Mucosa of descending colon (tissue), 3 donors: ENCODE measurements at regions not wholly inside any gene's neighbourhood (a gene's known extent, or its start where the extent isn't known, plus 50 kb on each side); places are given as distances from the start of the nearest gene placed in this dataset.

Experiments used
- ATAC-seq: fragments of 200-7000 bp; cut with Tn5 transposase; one replicate; pipeline ENCODE4 v1.9.1; 2020; ENCODE audit warnings: mild to moderate bottlenecking, moderate library complexity
- DNase-seq, 3 donors: peaks; one replicate each; pipeline ENCODE4 v3.0.0-alpha.2; 2020
- H3K36me3 ChIP-seq: fragments of 200-600 bp; one replicate; pipeline ENCODE4 v1.8.0; 2021; ENCODE audit warnings: low read depth, mild to moderate bottlenecking
- H3K4me1 ChIP-seq: fragments of 200-600 bp; one replicate; pipeline ENCODE4 v1.8.0; 2021; ENCODE audit warnings: low read depth, mild to moderate bottlenecking
- H3K4me3 ChIP-seq: fragments of 200-600 bp; one replicate; pipeline ENCODE4 v1.8.0; 2021; ENCODE audit warnings: mild to moderate bottlenecking
- H3K9me3 ChIP-seq: fragments of 200-600 bp; one replicate; pipeline ENCODE4 v1.8.0; 2021; ENCODE audit warnings: mild to moderate bottlenecking
- CTCF ChIP-seq: fragments of 200-600 bp; IDR thresholded peaks from one replicate; pipeline ENCODE4 v1.8.0; 2022; ENCODE audit warnings: antibody characterized with exemption, mild to moderate bottlenecking
- intact Hi-C, 2 donors: fragments of 100-400 bp; cut with DNase I in 1 of 2; cut with micrococcal nuclease in 1 of 2; formaldehyde crosslinking; loops; one replicate each; pipeline versions ENCODE4 v1.11.0 to v1.11.1; 2022; cut with DNase I, micrococcal nuclease
- donor health status: DM: no; HTN: no; CAD: no; lungs with moderate emphysema.
- donor health status: DM: no; HTN: no; CAD: no.
- donor health status: DM: no; HTN: yes; CAD: no.

DNA sequence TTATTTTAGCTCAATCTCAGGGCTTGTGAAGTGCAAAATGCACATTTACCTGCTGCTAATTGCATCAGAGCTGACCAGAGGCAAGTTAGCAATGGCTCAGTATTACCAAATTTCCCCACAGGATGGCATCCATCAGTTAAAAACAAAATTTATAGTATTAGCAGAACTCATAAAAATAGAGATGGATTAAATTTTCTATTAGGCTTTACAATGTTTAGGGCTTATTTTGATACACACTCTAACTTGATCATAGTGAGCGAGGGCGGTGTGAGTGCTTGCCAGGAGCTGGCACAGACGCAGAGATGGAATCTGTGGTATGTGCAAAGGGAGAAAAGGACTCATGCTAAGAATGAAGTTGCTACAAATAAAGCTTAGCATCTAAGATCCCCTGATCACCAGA is 241.0 kb downstream of the NSUN3 start:
- intact Hi-C loops: no loop called here
- Histone ChIP-seq H3K4me3 (no peak overlapping the region), H3K4me1 (peaks cover 1% of the 10 kb centered on the region), H3K9me3 (no peaks in the 10 kb centered on the region), H3K36me3 (no peaks in the 10 kb centered on the region)
- no peak for DNase-seq
- TF ChIP-seq CTCF: no peak
- no peak for ATAC-seq

DNA sequence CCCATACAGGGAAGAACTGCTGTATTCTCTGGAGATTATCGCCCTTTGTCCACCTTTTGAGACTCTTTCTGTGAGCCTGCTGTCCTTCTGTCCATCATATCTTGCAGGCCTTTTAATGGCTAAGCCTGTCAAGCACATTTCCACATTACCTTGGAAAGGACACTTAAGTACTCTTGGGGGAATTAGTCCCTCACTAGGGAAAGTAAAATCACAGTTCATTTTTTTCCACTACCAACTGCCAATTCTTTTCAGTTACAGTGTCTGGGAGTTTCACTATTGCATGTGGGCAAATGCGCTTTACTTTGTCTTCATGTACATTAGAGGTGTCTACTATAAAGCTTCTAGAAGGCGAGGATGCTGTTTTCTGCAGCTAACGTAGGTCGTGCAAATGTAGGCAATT is 242.1 kb downstream of the NSUN3 start:
- no peak for TF ChIP-seq CTCF
- Histone ChIP-seq H3K4me1 (peaks cover 8% of the 10 kb centered on the region), H3K4me3 (no peak overlapping the region), H3K36me3 (no peaks in the 10 kb centered on the region), H3K9me3 (no peaks in the 10 kb centered on the region)
- no peak for DNase-seq
- no peak for ATAC-seq
- intact Hi-C loops: no loop called here

GRCh38 chr3:94305835-94306611 is 243.2 kb downstream of the NSUN3 start:
- Histone ChIP-seq H3K4me1 (peaks cover 8% of the 10 kb centered on the region), H3K4me3 (no peak overlapping the region), H3K36me3 (no peaks in the 10 kb centered on the region), H3K9me3 (no peaks in the 10 kb centered on the region)
- intact Hi-C loops: no loop called here
- no peak for TF ChIP-seq CTCF
- ATAC-seq: no peak
- peak in 2 of 3 donors; percentile 9 to 19 for DNase-seq

GRCh38 chr3:94307588-94307987 is 244.7 kb downstream of the NSUN3 start:
- DNase-seq (no peak), ATAC-seq (peak; percentile 46)
- Histone ChIP-seq H3K4me1 (peaks cover 11% of the 10 kb centered on the region), H3K9me3 (no peaks in the 10 kb centered on the region), H3K36me3 (no peaks in the 10 kb centered on the region), H3K4me3 (no peak overlapping the region)
- no peak for TF ChIP-seq CTCF
- intact Hi-C loops: no loop called here

GRCh38 chr3:94308767-94309166 is 245.9 kb downstream of the NSUN3 start:
- no peaks in the 10 kb centered on the region for H3K36me3 ChIP-seq
- no peak overlapping the region for H3K4me3 ChIP-seq
- peak in 1 of 3 donors; percentile 15 for DNase-seq
- H3K4me1 ChIP-seq: peaks cover 11% of the 10 kb centered on the region
- ATAC-seq: peak; percentile 87
- no peak for TF ChIP-seq CTCF
- no peaks in the 10 kb centered on the region for H3K9me3 ChIP-seq
- intact Hi-C loops: no loop called here
